ENCODE measurements at regions not wholly inside any gene's neighbourhood (a gene's known extent, or its start where the extent isn't known, plus 50 kb on each side); places are given as distances from the start of the nearest gene placed in this dataset.

DNA sequence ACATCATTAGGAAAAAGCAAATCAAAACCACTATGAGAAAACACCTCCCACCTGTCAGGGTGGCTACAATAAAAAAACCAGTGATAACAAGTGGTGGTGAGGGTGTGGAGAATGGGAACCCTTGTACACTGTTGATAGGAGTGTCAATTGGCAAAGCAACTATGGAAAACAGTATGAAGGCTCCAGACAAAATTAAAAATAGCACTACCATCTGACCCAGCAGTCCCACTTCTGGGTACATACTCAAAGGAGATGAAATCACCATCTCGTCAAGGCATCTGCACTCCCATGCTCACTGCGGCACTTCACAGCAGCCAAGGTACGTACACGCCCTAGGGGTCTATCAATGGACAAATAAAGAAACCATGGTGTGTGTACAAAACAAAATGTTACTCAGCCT, 715.1 kb downstream of the UQCRFS1 start:
- DNase-seq (ENCODE audit: low read depth in 3 of 3, low spot score in 2 of 3) = no peak

DNA sequence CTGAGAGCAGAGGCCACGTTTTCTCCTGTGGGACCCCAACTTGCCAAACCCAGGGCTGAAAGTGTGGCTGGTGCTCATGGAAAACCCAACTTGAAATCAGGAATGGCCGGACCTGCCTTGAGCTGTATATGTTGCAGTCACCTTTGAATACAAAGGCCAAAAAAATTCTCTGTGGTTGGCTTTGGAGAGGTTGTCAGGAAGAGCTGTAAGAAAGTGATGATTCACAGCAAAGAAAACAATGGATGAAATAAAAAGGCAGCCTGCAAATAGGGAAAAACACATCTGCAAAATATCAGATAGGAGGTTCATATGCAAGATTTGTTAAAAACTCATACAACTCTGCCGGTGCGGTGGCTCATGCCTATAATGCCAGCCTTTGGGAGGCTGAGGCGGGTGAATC, 715.8 kb downstream of the UQCRFS1 start:
- DNase-seq (ENCODE audit: low read depth in 3 of 3, low spot score in 2 of 3) = no peak

DNA sequence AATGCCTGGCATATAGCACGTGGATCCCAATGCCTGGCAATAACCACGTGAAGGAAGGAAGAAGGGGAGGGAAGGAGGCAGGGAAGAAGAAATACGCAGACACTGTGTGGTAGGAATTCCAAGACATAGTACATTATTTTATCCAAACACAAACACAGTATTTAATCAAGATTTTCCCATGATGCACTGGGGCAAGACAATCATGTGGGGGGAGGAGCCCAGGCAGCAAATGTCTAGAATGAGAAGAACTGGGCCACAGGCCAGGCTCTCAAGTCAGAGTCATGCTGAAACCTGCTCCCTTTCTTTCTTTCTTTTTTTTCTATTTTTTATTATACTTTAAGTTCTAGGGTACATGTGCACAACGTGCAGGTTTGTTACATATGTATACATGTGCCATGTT, 717.9 kb downstream of the UQCRFS1 start:
- DNase-seq (ENCODE audit: low read depth in 3 of 3, low spot score in 2 of 3) = no peak

DNA sequence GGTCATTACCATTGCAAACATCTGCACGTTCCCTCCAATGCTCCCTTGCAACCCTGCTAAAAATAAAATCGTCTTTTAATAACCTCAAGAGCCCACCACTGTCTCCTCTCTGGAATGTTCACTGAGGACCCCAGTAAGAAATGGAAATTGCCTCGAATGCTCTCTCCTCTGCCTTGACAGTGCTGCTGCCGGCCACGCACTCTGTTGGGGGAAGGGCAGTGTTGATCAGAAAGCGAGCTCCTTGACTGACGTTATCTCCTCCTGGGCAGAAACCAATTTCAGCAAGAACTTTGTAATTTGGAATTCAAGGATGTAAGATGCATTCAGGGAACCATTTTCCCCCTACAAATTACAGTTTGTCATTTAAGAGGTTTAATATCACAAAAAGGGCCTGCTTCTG, 718.5 kb downstream of the UQCRFS1 start:
- DNase-seq (ENCODE audit: low read depth in 3 of 3, low spot score in 2 of 3) = no peak

DNA sequence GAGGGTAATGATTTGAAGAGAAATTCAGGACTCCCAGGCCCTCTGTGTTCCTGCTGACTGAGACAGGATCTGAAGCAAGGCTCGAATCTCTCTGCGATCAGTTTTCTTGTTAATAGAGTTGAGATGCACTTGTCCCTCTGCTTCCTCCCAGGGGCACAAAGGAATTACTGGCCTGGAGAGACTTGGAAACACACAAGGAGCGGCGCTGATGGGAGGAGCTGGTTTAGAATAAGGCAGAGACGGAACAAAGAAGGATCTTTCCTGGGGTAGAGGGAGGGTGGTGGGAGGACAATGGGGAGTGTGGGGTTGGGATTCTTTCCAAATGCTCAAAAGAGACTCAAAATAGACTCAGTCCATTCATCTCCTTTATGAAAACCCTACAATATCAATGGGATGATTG, 719.1 kb downstream of the UQCRFS1 start:
- DNase-seq (ENCODE audit: low read depth in 3 of 3, low spot score in 2 of 3) = no peak

DNA sequence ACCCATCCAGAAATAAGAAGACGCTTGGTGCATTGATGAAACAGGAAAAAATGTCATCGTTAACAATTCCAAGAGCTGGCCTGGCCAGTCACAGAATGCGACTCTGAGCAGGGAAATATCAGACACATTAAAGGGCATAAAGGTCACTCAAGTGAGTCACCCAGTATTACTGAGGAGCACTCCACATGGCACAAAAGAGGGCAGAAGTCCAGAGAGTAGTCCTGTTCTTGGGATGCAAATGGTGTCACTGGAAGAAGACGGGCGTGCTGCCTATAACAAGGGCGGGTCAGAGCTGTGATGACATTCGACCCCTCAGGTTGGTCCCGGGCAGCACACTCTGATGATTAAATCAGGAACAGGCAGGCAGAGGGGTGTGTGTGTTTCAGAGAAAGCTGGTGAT, 720.3 kb downstream of the UQCRFS1 start:
- DNase-seq (ENCODE audit: low read depth in 3 of 3, low spot score in 2 of 3) = no peak

DNA sequence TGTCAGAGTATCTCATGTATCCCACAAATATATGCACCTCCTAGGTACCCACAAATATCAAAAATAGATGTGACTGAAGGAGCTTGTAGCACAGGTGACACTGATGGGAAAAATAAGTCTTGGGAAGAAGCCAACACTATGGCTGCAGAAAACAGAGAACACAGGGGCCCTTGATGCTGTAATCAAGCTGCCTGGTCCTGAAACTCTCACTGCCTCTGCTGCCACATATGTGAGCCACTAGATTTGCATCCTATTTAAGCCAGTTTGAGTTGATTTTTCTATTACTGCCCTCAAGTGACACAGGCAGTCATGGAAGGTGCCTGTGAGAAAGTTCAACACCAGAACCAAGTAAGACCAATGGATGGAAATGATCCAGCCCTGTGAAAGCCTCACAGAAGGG, 720.8 kb downstream of the UQCRFS1 start:
- no peak for DNase-seq (ENCODE audit: low read depth in 3 of 3, low spot score in 2 of 3)

DNA sequence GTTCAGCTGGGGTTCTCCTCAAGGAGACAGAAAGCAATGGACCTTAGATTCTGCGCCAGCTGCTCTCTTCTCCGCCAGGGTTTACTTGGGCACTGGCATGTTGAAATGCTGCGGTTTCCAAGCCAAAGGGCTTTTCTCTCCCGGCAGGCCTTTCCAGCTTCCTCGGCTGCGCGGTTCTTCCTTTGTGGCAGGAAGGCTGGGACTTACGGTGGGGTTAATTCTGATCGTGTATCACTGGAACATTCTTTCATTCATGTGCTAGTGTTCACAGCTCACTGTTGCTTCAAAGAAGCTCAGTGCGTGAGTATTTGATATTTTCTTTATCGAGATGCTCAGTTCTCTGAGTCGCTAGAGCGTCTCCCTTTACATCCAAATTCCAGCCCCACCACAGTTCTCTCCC, 723.2 kb downstream of the UQCRFS1 start:
- DNase-seq (ENCODE audit: low read depth in 3 of 3, low spot score in 2 of 3) = no peak

DNA sequence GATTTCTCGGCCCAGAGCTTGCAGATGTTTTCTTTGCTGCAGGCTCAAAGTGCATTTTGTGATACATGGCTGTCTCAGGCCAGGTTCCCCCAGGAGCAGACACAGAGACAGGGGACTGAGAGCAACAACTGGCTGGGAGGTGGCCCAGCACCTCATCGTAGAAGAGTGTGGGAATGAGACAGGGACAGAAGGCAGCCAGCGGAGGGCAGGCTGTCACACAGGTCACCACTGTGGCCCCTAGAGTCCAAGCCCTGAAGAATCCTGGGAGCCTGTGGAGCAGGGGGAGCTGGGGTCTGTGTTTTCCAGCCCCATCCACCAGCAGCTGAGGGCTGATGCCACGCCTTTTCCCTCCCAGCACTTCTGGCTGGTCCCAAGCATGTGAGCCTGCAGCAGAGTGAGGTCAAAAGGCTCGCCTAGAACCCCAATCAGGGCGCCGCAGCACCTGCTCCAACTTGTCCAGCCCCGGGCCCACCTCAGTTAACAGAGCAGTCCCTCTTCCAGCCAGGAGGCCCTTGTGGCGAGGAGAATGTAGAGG, 723.8 kb downstream of the UQCRFS1 start:
- no peak for DNase-seq (ENCODE audit: low read depth in 3 of 3, low spot score in 2 of 3)

DNA sequence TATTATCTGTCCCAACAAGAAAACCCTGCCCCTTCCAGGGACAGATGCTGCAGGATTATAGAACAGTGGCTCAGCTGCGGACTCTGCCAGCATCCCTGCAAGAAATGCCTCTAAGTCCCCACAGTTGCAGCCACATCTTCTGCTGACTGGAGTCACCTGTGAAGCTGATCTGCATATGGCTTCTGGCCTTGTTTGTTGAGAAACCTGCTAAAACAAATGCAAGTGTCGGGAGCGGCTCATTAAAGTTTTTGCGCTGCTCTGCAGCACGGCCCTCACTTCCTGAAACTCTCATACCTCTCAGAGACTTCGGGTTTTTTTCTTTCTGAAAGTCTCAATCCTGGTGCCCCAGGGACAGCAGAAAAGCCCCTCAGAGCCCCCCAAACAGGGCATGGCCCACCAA, 725.0 kb downstream of the UQCRFS1 start:
- no peak for DNase-seq (ENCODE audit: low read depth in 3 of 3, low spot score in 2 of 3)

DNA sequence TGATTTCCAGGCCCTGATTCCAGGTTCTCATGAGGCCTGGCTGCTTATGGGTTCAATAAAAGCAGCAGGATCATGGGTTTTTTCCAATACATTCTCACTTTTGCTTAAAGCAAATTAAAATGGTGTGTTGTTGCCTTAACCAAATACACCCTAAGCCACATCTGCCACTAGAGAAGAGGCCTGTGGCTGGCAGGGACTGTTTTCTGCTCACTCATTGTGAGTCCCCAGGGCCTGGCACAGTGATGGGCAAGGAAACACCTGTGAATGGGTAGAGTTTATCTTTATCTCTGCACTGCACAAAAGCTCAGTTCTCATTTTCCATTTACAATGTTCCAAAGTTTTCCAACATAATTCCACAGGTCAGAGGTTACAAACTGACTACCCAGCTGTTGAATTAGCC, 726.0 kb downstream of the UQCRFS1 start:
- DNase-seq (ENCODE audit: low read depth in 3 of 3, low spot score in 2 of 3) = no peak

DNA sequence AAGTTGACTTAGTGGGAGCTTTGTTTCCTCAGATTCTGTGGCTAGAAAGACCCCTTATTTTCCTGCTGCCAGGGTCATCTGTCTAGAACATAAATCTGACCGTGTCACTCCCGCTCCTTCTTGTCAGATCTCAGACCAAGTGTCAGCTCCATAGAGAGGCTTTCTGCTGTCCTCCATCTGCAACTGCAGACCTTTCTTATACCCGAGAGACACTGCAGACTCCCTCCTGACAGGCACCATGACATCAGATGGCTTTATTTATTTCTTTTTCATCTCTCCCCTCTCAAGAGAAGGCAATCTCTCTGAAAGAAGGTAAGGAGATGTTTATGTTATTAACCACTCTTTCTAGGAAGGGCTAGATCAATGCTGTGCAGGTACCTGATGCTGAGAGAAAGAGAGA, 726.5 kb downstream of the UQCRFS1 start:
- no peak for DNase-seq (ENCODE audit: low read depth in 3 of 3, low spot score in 2 of 3)

DNA sequence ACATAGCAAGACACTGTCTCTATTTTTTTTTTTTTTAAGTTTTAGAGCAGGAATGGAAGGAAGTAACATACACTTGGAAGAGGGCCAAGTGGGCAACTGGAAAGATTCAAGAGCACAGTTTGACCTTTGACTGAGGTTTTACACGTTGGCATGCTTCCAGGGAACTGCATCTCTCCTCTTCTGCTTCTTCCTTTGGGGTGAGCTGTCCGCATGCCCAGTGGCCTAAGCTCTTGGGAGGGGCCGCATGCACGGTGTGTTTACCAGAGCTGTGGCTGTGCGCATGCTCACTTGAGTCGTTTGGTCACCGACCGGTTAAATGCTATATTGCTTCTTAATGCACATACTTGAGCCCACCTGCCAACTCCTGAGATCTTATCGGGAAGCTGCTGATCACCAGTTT, 727.7 kb downstream of the UQCRFS1 start:
- DNase-seq (ENCODE audit: low read depth in 3 of 3, low spot score in 2 of 3) = no peak

DNA sequence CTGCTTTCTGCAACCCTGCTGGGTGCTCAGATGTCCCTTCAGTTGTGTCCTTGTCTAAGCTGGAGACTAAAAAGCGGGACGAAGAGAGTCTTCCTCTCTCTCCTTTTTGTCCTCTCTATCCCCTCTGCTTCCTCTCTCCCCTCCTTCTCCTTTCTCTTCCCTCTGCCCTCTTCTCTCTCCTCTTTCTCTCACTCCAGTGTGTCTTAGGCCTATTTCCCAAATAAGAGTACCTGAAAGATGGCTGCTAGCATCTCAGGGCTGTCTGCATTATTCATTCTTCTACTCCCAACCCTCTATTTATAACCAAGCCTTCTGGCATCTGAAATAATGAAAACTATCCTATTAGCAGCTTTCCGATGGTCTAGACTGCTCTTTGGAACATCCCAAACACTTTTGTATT, 729.8 kb downstream of the UQCRFS1 start:
- no peak for DNase-seq (ENCODE audit: low read depth in 3 of 3, low spot score in 2 of 3)

DNA sequence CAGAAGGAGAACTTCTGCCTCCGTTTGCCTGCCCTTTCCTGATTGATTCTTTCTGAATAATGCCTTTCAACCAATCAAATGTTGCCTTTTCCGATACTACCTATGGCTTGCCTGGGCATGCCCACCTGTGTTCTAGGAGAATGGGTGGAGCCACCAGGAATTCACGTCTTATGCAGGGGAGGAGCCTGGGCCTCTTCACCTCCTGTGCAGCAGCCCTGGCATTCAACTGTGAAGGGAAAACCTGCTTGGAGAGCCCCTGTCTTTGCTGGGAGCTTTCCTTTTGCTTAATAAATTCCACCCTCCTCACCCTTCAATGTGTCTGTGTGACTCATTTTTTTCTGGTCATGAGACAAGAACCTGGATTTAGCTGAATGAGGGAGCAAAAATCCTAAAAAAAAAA, 730.7 kb downstream of the UQCRFS1 start:
- no peak for DNase-seq (ENCODE audit: low read depth in 3 of 3, low spot score in 2 of 3)

DNA sequence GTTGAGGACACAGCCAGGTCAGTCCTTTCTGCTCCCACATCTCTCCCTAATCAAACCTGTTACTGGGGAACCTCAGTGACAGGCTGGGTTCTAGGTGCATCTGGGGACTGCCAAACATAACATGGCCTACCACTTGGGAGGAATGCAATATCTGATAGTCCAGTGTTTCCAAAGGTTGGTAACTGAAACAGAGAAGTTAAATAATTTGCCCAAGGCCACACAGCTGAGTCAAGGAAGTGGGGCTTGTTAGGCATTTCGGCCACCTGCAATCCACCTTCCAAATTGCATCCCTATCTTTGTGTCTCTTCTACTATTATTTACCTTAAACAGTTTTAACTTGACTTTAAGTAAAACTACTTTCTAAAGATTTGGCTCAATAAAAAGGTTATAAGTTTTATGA, 731.3 kb downstream of the UQCRFS1 start:
- DNase-seq (ENCODE audit: low read depth in 3 of 3, low spot score in 2 of 3) = no peak

DNA sequence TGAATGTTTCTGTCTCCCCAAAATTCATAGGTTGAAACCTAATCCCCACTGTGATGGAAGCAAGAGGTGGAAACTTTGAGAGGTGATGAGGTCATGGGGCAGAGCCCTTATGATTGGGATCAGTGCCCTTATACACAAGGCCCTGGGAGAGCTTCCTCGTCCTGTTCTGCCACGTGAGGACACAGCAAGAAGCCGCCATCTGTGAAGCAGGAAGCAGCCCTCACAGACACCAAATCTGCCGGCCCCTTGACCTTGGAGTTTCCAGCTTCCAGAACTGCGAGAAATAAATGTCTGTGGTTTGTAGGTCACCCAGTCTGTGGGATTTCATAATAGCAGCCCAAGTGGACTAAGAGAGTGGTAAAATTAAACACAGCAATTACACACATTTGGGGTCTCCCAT, 737.4 kb downstream of the UQCRFS1 start:
- no peak for DNase-seq (ENCODE audit: low read depth in 3 of 3, low spot score in 2 of 3)

DNA sequence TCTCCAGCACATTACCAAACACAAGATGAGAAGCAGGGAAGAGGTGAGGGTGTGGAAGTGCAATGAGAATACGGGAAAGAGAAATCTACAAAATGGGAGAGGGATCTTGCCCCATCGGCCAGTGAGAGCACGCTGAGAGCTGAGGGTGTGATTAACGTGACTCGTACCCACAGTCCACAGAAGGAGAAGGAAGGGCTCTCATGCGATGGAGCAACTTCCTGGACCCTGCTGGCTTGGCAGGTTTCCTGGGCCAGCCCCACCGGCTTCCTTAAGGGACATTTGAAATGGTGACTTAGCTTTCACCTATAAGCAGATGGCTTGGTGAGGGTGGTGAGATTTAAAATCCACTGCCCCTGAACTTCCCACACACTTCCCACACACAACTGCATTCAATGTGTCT, 740.1 kb downstream of the UQCRFS1 start:
- no peak for DNase-seq (ENCODE audit: low read depth in 3 of 3, low spot score in 2 of 3)

DNA sequence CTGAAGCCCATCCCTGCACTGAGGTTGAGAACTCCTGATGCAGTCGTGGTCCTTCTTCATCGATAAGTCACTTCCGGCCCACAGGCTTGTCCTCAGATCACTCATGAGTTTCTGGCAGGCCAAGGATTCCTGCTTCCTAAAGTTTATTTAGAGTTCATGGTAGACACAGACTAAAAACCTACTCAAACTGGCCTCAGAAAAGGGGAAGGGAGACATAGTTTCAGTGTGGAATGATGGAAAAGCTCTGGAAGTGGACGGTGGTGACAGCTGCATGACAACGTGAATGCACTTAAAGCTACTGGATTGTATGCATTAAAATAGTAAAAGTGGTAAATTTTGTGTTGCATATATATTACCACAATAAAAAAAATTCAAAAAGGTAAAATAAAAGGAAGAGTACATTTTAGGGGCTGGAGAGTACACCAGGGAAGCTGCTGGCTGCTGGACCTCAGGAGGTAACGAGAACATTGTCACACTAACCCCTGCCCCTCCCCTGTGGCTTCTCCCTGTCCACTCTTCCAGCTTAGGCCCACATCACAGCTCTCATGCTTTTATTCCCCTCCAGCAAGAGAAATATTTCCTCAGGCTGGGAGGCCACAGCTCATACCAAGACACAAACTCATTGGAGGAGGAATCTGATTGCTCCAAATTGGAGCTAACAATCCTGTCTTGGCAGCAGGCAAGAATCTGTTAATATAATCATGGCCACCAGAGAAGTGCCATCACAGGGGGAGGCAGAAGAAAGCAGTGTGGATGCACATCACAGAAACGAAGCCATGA, 741.0 kb downstream of the UQCRFS1 start:
- no peak for DNase-seq (ENCODE audit: low read depth in 3 of 3, low spot score in 2 of 3)

DNA sequence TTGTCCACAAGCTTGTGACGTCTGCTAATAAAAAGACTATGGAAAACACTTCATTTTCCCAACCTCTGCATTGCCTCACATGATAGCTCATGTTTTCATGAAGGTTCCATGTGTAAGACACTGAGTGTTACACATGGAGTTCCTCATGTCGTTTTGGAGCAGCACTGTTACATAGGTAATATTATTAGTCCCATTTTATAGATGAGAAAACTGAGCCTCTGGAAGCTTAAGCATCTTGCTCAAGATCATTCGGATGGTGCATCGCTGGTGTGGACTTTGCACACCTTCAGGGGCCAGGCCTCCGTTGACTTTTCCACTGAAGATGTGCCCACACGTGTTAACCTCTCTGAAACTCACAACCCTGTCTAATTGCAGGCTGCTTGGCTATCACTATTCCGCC, 743.4 kb downstream of the UQCRFS1 start:
- DNase-seq (ENCODE audit: low read depth in 3 of 3, low spot score in 2 of 3) = no peak

DNA sequence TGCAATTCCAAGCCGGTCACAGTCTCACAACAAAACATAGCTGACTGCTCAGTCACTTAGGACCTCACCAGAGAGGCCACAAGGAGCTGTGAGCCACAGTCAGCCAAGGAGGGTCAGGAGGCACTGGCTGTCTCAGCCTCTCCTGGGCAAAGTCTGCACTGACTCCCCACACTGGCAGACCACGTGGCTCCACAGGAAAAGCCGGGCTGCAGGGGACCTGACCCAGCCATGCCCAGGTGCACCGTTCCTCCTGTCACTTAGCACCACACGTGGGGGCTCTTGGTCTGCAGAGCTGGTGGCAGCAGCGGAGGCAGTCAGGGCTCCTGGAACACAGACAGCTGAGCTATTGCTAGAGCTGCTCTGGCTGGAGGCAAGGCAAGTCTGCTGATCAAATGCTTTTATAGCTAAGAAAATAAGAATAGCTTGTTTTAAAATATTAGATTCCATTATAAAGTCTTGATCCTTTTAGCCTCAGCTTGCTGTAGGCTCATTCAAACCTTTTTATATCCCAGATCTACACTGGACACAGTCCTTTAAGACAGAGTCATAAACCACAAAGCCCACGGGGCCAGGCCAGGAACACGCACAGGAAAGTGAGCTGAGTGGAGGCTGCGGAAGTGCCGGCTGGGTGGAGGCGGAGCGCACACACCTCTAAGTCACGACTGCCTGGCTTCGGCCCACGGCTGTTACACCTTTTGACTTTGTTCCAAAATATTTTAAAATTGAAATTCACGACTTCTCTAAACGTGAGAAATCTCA, 744.1 kb downstream of the UQCRFS1 start:
- no peak for DNase-seq (ENCODE audit: low read depth in 3 of 3, low spot score in 2 of 3)
